Natural killer cell (primary cell): ENCODE measurements at regions not wholly inside any gene's neighbourhood (a gene's known extent, or its start where the extent isn't known, plus 50 kb on each side); places are given as distances from the start of the nearest gene placed in this dataset.

ENCODE experiments used
- ATAC-seq, 3 donors: fragments of 150-1000 bp in 2 of 3; fragments of 200-7000 bp in 1 of 3; cut with Tn5 transposase; 1 replicate in 1 of 3; 2 replicates in 2 of 3; pipeline ENCODE4 v1.10.0; 2021; ENCODE audit warnings: mild to moderate bottlenecking in 2 of 3, moderate library complexity in 2 of 3
- DNase-seq, 2 donors: peaks; one replicate each; pipeline versions ENCODE4 v3.0.0 to v3.0.0-alpha.2; 2013 to 2021; ENCODE audit warnings: mixed read lengths in 1 of 2
- H3K27ac ChIP-seq: one replicate; pipeline ENCODE4 v1.5.1; 2013; ENCODE audit warnings: mild to moderate bottlenecking, low read length
- H3K27me3 ChIP-seq: one replicate; pipeline ENCODE4 v1.6.1; 2013; ENCODE audit warnings: low read length; ENCODE audit not compliant: control insufficient read depth, insufficient read depth
- H3K36me3 ChIP-seq: one replicate; pipeline ENCODE4 v1.6.1; 2013; ENCODE audit warnings: low read length; ENCODE audit not compliant: control insufficient read depth, insufficient read depth
- H3K4me1 ChIP-seq: one replicate; pipeline ENCODE4 v1.6.1; 2013; ENCODE audit warnings: low read length; ENCODE audit not compliant: control insufficient read depth, insufficient read depth
- H3K4me3 ChIP-seq: one replicate; pipeline ENCODE4 v1.5.1; 2013; ENCODE audit warnings: low read length
- H3K9me3 ChIP-seq: one replicate; pipeline ENCODE4 v1.6.1; 2013; ENCODE audit warnings: low read length; ENCODE audit not compliant: control insufficient read depth, insufficient read depth
- H3K27ac Mint-ChIP-seq, 2 donors: one replicate each; pipeline ENCODE4 v1.8.0; 2022; ENCODE audit warnings: mild to moderate bottlenecking in 2 of 2, mixed read lengths in 2 of 2, moderate library complexity in 1 of 2
- H3K27me3 Mint-ChIP-seq, 2 donors: one replicate each; pipeline ENCODE4 v1.8.0; 2022; ENCODE audit warnings: low read depth in 2 of 2, mixed read lengths in 2 of 2
- H3K36me3 Mint-ChIP-seq: one replicate; pipeline ENCODE4 v1.8.0; 2022; ENCODE audit warnings: mixed read lengths
- H3K4me1 Mint-ChIP-seq, 2 donors: one replicate each; pipeline ENCODE4 v1.8.0; 2022; ENCODE audit warnings: mixed read lengths in 2 of 2
- H3K4me3 Mint-ChIP-seq: one replicate; pipeline ENCODE4 v1.8.0; 2022; ENCODE audit warnings: mild to moderate bottlenecking, moderate library complexity, mixed read lengths
- H3K9me3 Mint-ChIP-seq, 2 donors: one replicate each; pipeline ENCODE4 v1.8.0; 2022; ENCODE audit warnings: mixed read lengths in 2 of 2
- CTCF ChIP-seq: fragments of 200-600 bp; IDR thresholded peaks from one replicate; pipeline ENCODE4 v1.8.0; 2022; ENCODE audit warnings: antibody characterized with exemption
- WGBS: methylation state at CpG from one replicate; pipeline ENCODE4 v1.1.7; 2013; ENCODE audit warnings: missing lambda C conversion rate; ENCODE audit not compliant: insufficient coverage; 5-methylcytosine and 5-hydroxymethylcytosine counted together
- intact Hi-C: fragments of 100-400 bp; cut with micrococcal nuclease; formaldehyde crosslinking; loops from one replicate; pipeline ENCODE4 v1.14.2; 2022

GRCh38 chr1:83813576-83813975 lies 185.4 kb downstream of the TTLL7 start:
- Histone ChIP-seq H3K4me1 (no peaks in the 10 kb centered on the region), H3K4me3 (no peak overlapping the region), H3K27ac (no peak overlapping the region), H3K27me3 (no peaks in the 10 kb centered on the region), H3K9me3 (no peaks in the 10 kb centered on the region), H3K36me3 (no peaks in the 10 kb centered on the region)
- Mint-ChIP-seq H3K27ac (no peak overlapping the region), H3K36me3 (no peaks in the 10 kb centered on the region), H3K4me3 (no peak overlapping the region), H3K4me1 (no peaks in the 10 kb centered on the region), H3K9me3 (peaks cover 0 to 2% of the 10 kb centered on the region in 2 donors), H3K27me3 (peaks cover 0 to 2% of the 10 kb centered on the region in 2 donors)
- ATAC-seq (no peak), DNase-seq (no peak)
- WGBS: 89% methylated on average over 4 of the region's 4 CpGs
- TF ChIP-seq CTCF: no peak
- intact Hi-C loops: no loop called here

GRCh38 chr1:83810144-83810543 lies 188.8 kb downstream of the TTLL7 start:
- Histone ChIP-seq H3K27me3 (no peaks in the 10 kb centered on the region), H3K9me3 (no peaks in the 10 kb centered on the region), H3K4me3 (no peak overlapping the region), H3K36me3 (no peaks in the 10 kb centered on the region), H3K4me1 (no peaks in the 10 kb centered on the region), H3K27ac (no peak overlapping the region)
- no peaks in the 10 kb centered on the region for H3K4me1 Mint-ChIP-seq
- H3K27me3 Mint-ChIP-seq: no peaks in the 10 kb centered on the region
- H3K36me3 Mint-ChIP-seq: no peaks in the 10 kb centered on the region
- TF ChIP-seq CTCF: no peak
- DNase-seq (no peak), ATAC-seq (no peak)
- intact Hi-C loops: no loop called here
- H3K27ac Mint-ChIP-seq: no peak overlapping the region
- 88% methylated on average over 4 of the region's 4 CpGs for WGBS
- no peak overlapping the region for H3K4me3 Mint-ChIP-seq
- peaks cover 0 to 2% of the 10 kb centered on the region in 2 donors for H3K9me3 Mint-ChIP-seq

GRCh38 chr1:83808536-83808935 lies 190.4 kb downstream of the TTLL7 start:
- no peaks in the 10 kb centered on the region for H3K9me3 ChIP-seq
- intact Hi-C loops: no loop called here
- DNase-seq: no peak

More at GRCh38 chr1:83808536-83808935, 190.4 kb downstream of the TTLL7 start:
- TF ChIP-seq CTCF: no peak
- no peak overlapping the region for H3K27ac ChIP-seq
- H3K9me3 Mint-ChIP-seq: peaks cover 0 to 2% of the 10 kb centered on the region in 2 donors
- no peak for ATAC-seq
- no peak overlapping the region for H3K4me3 ChIP-seq
- no peak overlapping the region for H3K27ac Mint-ChIP-seq
- H3K27me3 Mint-ChIP-seq: no peaks in the 10 kb centered on the region
- H3K4me1 Mint-ChIP-seq: no peaks in the 10 kb centered on the region
- no peaks in the 10 kb centered on the region for H3K4me1 ChIP-seq
- no peak overlapping the region for H3K4me3 Mint-ChIP-seq
- H3K36me3 Mint-ChIP-seq: no peaks in the 10 kb centered on the region
- H3K36me3 ChIP-seq: no peaks in the 10 kb centered on the region
- no peaks in the 10 kb centered on the region for H3K27me3 ChIP-seq
